ENCODE measurements at regions not wholly inside any gene's neighbourhood (a gene's known extent, or its start where the extent isn't known, plus 50 kb on each side); places are given as distances from the start of the nearest gene placed in this dataset.

- TF ChIP-seq ZBTB21 (tag by site-specific recombination; IDR thresholded peaks at IDR 0.05) (no peak), ZNF311 (tag by site-specific recombination; IDR thresholded peaks at IDR 0.05; ENCODE audit: borderline replicate concordance) (no peak), BCL11A (tag by site-specific recombination; IDR thresholded peaks at IDR 0.05; ENCODE audit: low read depth) (no peak), ZNF558 (tag by site-specific recombination; IDR thresholded peaks at IDR 0.05) (no peak)
Observed at GRCh38 chr20:10132387-10132786, 86.2 kb upstream of the SNAP25 start.

Data from HEK293 (cell line).